Nephron (organoid): ENCODE measurements at regions not wholly inside any gene's neighbourhood (a gene's known extent, or its start where the extent isn't known, plus 50 kb on each side); places are given as distances from the start of the nearest gene placed in this dataset.

ENCODE experiments used
- H3K27ac Mint-ChIP-seq, 3 experiments: 2 replicates each; pipeline ENCODE4 v1.8.0; 2020; ENCODE audit warnings: mixed read lengths in 3 of 3, mild to moderate bottlenecking in 2 of 3, moderate library complexity in 1 of 3
- H3K27me3 Mint-ChIP-seq: 2 replicates; pipeline ENCODE4 v1.8.0; 2021; ENCODE audit warnings: low read depth, mild to moderate bottlenecking, moderate library complexity, mixed read lengths
- H3K36me3 Mint-ChIP-seq: 2 replicates; pipeline ENCODE4 v1.8.0; 2020; ENCODE audit warnings: low read depth, mixed read lengths
- H3K4me1 Mint-ChIP-seq: 2 replicates; pipeline ENCODE4 v1.8.0; 2020; ENCODE audit warnings: mixed read lengths
- H3K4me3 Mint-ChIP-seq, 3 experiments: 2 replicates each; pipeline ENCODE4 v1.8.0; 2020; ENCODE audit warnings: mild to moderate bottlenecking in 3 of 3, mixed read lengths in 3 of 3, moderate library complexity in 2 of 3
- H3K9me3 Mint-ChIP-seq: 2 replicates; pipeline ENCODE4 v1.8.0; 2020; ENCODE audit warnings: mixed read lengths
- CTCF ChIP-seq, 3 experiments: fragments of 200-600 bp; sonication (generic); IDR thresholded peaks; one replicate each; pipeline ENCODE4 v1.5.0; 2021; ENCODE audit warnings: antibody characterized with exemption in 3 of 3; ENCODE audit not compliant: unreplicated experiment in 3 of 3

GRCh38 chr10:59064080-59064692, 112.3 kb upstream of the PHYHIPL start:
- peak overlapping the region; percentile 23 to 91 (median 86) for H3K27ac Mint-ChIP-seq
- no peaks in the 10 kb centered on the region for H3K9me3 Mint-ChIP-seq
- H3K27me3 Mint-ChIP-seq: no peaks in the 10 kb centered on the region
- H3K36me3 Mint-ChIP-seq: no peaks in the 10 kb centered on the region
- no peak for TF ChIP-seq CTCF (IDR thresholded peaks at IDR 0.05; ENCODE audit: unreplicated experiment in 3 of 3)
- H3K4me1 Mint-ChIP-seq: peaks cover 14% of the 10 kb centered on the region
- no peak overlapping the region for H3K4me3 Mint-ChIP-seq

GRCh38 chr10:59064759-59065539, 111.5 kb upstream of the PHYHIPL start:
- Mint-ChIP-seq H3K36me3 (no peaks in the 10 kb centered on the region), H3K4me3 (no peak overlapping the region), H3K27me3 (no peaks in the 10 kb centered on the region), H3K4me1 (peaks cover 14% of the 10 kb centered on the region), H3K9me3 (no peaks in the 10 kb centered on the region), H3K27ac (peak overlapping the region; percentile 23 to 91 (median 86))
- no peak for TF ChIP-seq CTCF (IDR thresholded peaks at IDR 0.05; ENCODE audit: unreplicated experiment in 3 of 3)

DNA sequence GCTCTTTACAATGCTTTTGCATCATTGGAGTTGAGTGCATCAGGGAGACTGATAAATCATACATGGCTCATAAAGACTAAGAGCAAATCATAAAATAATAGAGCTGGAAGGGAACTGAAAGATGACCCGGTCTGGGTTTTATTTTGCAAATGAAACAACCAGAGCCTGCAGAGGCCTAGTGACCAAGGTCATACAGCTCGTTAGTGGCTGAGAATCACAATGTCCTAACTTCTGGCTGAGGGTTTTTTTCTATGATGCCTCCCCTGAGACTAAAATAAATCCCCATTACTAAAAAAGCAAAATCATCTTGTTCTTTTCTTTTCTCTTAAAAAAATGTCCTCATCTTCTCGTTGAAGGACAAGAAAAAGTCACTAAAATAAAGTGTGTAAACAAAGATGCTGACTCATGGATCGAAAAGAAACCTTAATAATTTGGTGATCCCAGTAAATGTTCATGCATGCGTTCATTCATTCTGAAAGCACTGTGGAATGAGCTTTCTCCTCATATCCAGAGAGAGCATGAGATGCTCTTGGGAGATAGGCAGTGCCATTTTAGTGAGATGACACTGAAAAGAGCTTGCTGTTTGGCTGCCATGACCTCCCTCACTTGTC, 107.8 kb upstream of the PHYHIPL start:
- no peak for TF ChIP-seq CTCF (IDR thresholded peaks at IDR 0.05; ENCODE audit: unreplicated experiment in 3 of 3)
- Mint-ChIP-seq H3K9me3 (peaks cover 2% of the 10 kb centered on the region), H3K4me3 (no peak overlapping the region), H3K4me1 (peaks cover 14% of the 10 kb centered on the region), H3K27ac (peak overlapping the region in 2 of 3 experiments; percentile 60 to 74), H3K36me3 (no peaks in the 10 kb centered on the region), H3K27me3 (no peaks in the 10 kb centered on the region)

DNA sequence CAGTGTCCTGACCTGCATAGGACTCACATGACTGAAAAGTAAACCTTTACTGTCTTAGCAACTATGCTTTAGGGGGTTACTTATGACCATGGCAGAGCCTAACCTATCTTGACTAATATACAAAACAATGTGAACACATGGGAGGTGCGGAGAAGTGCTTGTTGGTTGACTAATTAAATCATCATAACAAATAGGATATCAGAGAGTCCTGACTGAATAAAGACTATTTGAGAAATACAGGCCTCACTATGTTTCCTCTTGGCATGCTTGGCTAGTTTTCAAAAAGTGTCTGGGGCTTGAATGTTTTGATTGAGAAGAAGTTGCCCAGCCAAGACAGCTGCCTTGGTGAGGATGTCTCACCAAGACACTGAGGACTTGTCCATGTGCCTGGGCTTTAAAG, 104.4 kb upstream of the PHYHIPL start:
- peaks cover 2% of the 10 kb centered on the region for H3K9me3 Mint-ChIP-seq
- no peaks in the 10 kb centered on the region for H3K4me1 Mint-ChIP-seq
- TF ChIP-seq CTCF (IDR thresholded peaks at IDR 0.05; ENCODE audit: unreplicated experiment in 3 of 3): no peak
- H3K36me3 Mint-ChIP-seq: no peaks in the 10 kb centered on the region
- no peaks in the 10 kb centered on the region for H3K27me3 Mint-ChIP-seq
- no peak overlapping the region for H3K4me3 Mint-ChIP-seq
- peak overlapping the region in 2 of 3 experiments; percentile 19 to 72 for H3K27ac Mint-ChIP-seq

GRCh38 chr10:59073456-59074053, 102.9 kb upstream of the PHYHIPL start:
- H3K4me3 Mint-ChIP-seq: no peak overlapping the region
- no peak overlapping the region for H3K27ac Mint-ChIP-seq
- H3K9me3 Mint-ChIP-seq: peaks cover 2% of the 10 kb centered on the region
- H3K4me1 Mint-ChIP-seq: peaks cover 6% of the 10 kb centered on the region
- no peak for TF ChIP-seq CTCF (IDR thresholded peaks at IDR 0.05; ENCODE audit: unreplicated experiment in 3 of 3)
- H3K27me3 Mint-ChIP-seq: no peaks in the 10 kb centered on the region
- no peaks in the 10 kb centered on the region for H3K36me3 Mint-ChIP-seq
